HG03039 (cell line): ENCODE measurements at regions not wholly inside any gene's neighbourhood (a gene's known extent, or its start where the extent isn't known, plus 50 kb on each side); places are given as distances from the start of the nearest gene placed in this dataset.

Experiments
- ATAC-seq: cut with Tn5 transposase; IDR thresholded peaks from one replicate; pipeline ENCODE4 v1.9.1; 2021; ENCODE audit warnings: mild to moderate bottlenecking, moderate library complexity; ENCODE audit not compliant: unreplicated experiment

- ATAC-seq, result no peak
Measured at GRCh38 chr9:81214975-81215374, 474.4 kb downstream of the TLE1 start.

GRCh38 chr9:81213456-81213855 is 475.9 kb downstream of the TLE1 start:
- no peak for ATAC-seq

- ATAC-seq, result no peak
Measured at GRCh38 chr9:81211741-81212140, 477.6 kb downstream of the TLE1 start.

GRCh38 chr9:81207651-81208050 is 481.7 kb downstream of the TLE1 start:
- ATAC-seq, result no peak

- no peak for ATAC-seq
Measured at GRCh38 chr9:81202292-81202691, 487.1 kb downstream of the TLE1 start.

- ATAC-seq, result no peak
Measured at GRCh38 chr9:81195206-81195605, 494.1 kb downstream of the TLE1 start.

GRCh38 chr9:81193362-81194339 is 495.7 kb downstream of the TLE1 start:
- ATAC-seq, result no peak

- no peak for ATAC-seq
Measured at GRCh38 chr9:81191222-81191621, 498.1 kb downstream of the TLE1 start.

- no peak for ATAC-seq
Measured at GRCh38 chr9:81190659-81191058, 498.7 kb downstream of the TLE1 start.

GRCh38 chr9:81183761-81184160 is 505.6 kb downstream of the TLE1 start:
- ATAC-seq, result no peak

GRCh38 chr9:81182431-81182830 is 506.9 kb downstream of the TLE1 start:
- no peak for ATAC-seq

GRCh38 chr9:81174023-81174422 is 515.3 kb downstream of the TLE1 start:
- no peak for ATAC-seq

- no peak for ATAC-seq
Measured at GRCh38 chr9:81171689-81172088, 517.7 kb downstream of the TLE1 start.

- no peak for ATAC-seq
Measured at GRCh38 chr9:81162361-81162760, 527.0 kb downstream of the TLE1 start.

- ATAC-seq, result no peak
Measured at GRCh38 chr9:81156381-81156780, 533.0 kb downstream of the TLE1 start.

- ATAC-seq, result no peak
Measured at GRCh38 chr9:81150016-81150625, 539.2 kb downstream of the TLE1 start.

GRCh38 chr9:81146684-81147337 is 542.5 kb downstream of the TLE1 start:
- ATAC-seq, result no peak

GRCh38 chr9:81146241-81146640 is 543.1 kb downstream of the TLE1 start:
- no peak for ATAC-seq

GRCh38 chr9:81145331-81145963 is 543.9 kb downstream of the TLE1 start:
- ATAC-seq, result no peak

GRCh38 chr9:81141961-81142360 is 547.4 kb downstream of the TLE1 start:
- ATAC-seq, result no peak

GRCh38 chr9:81137976-81138568 is 551.3 kb downstream of the TLE1 start:
- ATAC-seq, result no peak
